CD14-positive monocyte (primary cell): ENCODE measurements at regions not wholly inside any gene's neighbourhood (a gene's known extent, or its start where the extent isn't known, plus 50 kb on each side); places are given as distances from the start of the nearest gene placed in this dataset.
A peak's percentile ranks its signal among the peaks of the same experiment; 100 is the strongest.

Source experiments
- DNase-seq, 3 donors: peaks; one replicate each; pipeline ENCODE4 v3.0.0-alpha.2; 2011 to 2022
- H2AFZ ChIP-seq: 2 replicates; pipeline ENCODE4 v1.6.0; 2012; ENCODE audit warnings: mild to moderate bottlenecking, low read depth, low read length, inconsistent platforms; ENCODE audit not compliant: insufficient read depth, poor library complexity, severe bottlenecking
- H3K27ac ChIP-seq, 2 donors: 1 replicate in 1 of 2; 2 replicates in 1 of 2; pipeline ENCODE4 v1.5.1; 2012 to 2013; ENCODE audit warnings: low read length in 2 of 2, control low read depth in 1 of 2, inconsistent platforms in 1 of 2, low read depth in 1 of 2, mild to moderate bottlenecking in 1 of 2
- H3K27me3 ChIP-seq, 2 donors: one replicate each; pipeline versions ENCODE4 v1.6.0 to v1.6.1; 2011 to 2013; ENCODE audit warnings: low read length in 2 of 2; ENCODE audit not compliant: control insufficient read depth in 2 of 2, insufficient read depth in 2 of 2
- H3K36me3 ChIP-seq, 2 donors: replicated peaks in 1 of 2; 1 replicate in 1 of 2; 2 replicates in 1 of 2; pipeline versions ENCODE4 v1.5.1 to v1.6.1; 2012 to 2013; ENCODE audit warnings: low read length in 2 of 2, control low read depth in 1 of 2, inconsistent platforms in 1 of 2, mild to moderate bottlenecking in 1 of 2; ENCODE audit not compliant: insufficient read depth in 2 of 2, control insufficient read depth in 1 of 2
- H3K4me1 ChIP-seq, 2 donors: 1 replicate in 1 of 2; 2 replicates in 1 of 2; pipeline versions ENCODE4 v1.5.1 to v1.6.1; 2012 to 2013; ENCODE audit warnings: low read length in 2 of 2, control low read depth in 1 of 2, inconsistent platforms in 1 of 2, mild to moderate bottlenecking in 1 of 2, moderate library complexity in 1 of 2; ENCODE audit not compliant: insufficient read depth in 2 of 2, control insufficient read depth in 1 of 2
- H3K4me2 ChIP-seq: replicated peaks from 2 replicates; pipeline ENCODE3; 2012; ENCODE audit warnings: low read length, moderate library complexity, mild to moderate bottlenecking; ENCODE audit not compliant: poor library complexity, severe bottlenecking; ENCODE audit errors: extremely low read depth
- H3K4me3 ChIP-seq, 3 experiments: fragments of 200-600 bp in 1 of 3; sonication (generic) in 1 of 3; replicated peaks in 1 of 3; 1 replicate in 2 of 3; 2 replicates in 1 of 3; pipeline ENCODE4 v1.5.1; 2011 to 2013; ENCODE audit warnings: low read length in 3 of 3, mild to moderate bottlenecking in 3 of 3, control low read depth in 2 of 3, low read depth in 2 of 3, inconsistent platforms in 1 of 3, moderate library complexity in 1 of 3
- H3K79me2 ChIP-seq: 2 replicates; pipeline ENCODE4 v1.6.0; 2012; ENCODE audit warnings: mild to moderate bottlenecking, control low read depth, inconsistent platforms, low read length, moderate library complexity; ENCODE audit not compliant: insufficient read depth
- H3K9ac ChIP-seq: 2 replicates; pipeline ENCODE4 v1.6.0; 2017; ENCODE audit warnings: low read length, mild to moderate bottlenecking; ENCODE audit not compliant: insufficient read depth, poor library complexity, severe bottlenecking
- H3K9me3 ChIP-seq, 2 donors: replicated peaks in 1 of 2; 1 replicate in 1 of 2; 2 replicates in 1 of 2; pipeline versions ENCODE4 v1.5.1 to v1.6.1; 2012 to 2013; ENCODE audit warnings: low read length in 2 of 2, control low read depth in 1 of 2; ENCODE audit not compliant: control insufficient read depth in 1 of 2, insufficient read depth in 1 of 2
- H4K20me1 ChIP-seq: 2 replicates; pipeline ENCODE4 v1.6.0; 2012; ENCODE audit warnings: mild to moderate bottlenecking, low read length, control low read depth, moderate library complexity; ENCODE audit not compliant: insufficient read depth
- H3K27ac Mint-ChIP-seq, 7 donors: one replicate each; pipeline ENCODE4 v1.8.0; 2020; ENCODE audit warnings: mild to moderate bottlenecking in 7 of 7, mixed read lengths in 7 of 7, moderate library complexity in 6 of 7, inconsistent platforms in 2 of 7
- H3K27me3 Mint-ChIP-seq, 3 donors: one replicate each; pipeline ENCODE4 v1.8.0; 2021 to 2022; ENCODE audit warnings: low read depth in 3 of 3, mild to moderate bottlenecking in 3 of 3, mixed read lengths in 3 of 3, moderate library complexity in 3 of 3, inconsistent platforms in 1 of 3
- H3K36me3 Mint-ChIP-seq, 2 donors: one replicate each; pipeline ENCODE4 v1.8.0; 2020; ENCODE audit warnings: mixed read lengths in 2 of 2, inconsistent platforms in 1 of 2, mild to moderate bottlenecking in 1 of 2
- H3K4me1 Mint-ChIP-seq: one replicate; pipeline ENCODE4 v1.8.0; 2020; ENCODE audit warnings: mild to moderate bottlenecking, mixed read lengths
- H3K4me3 Mint-ChIP-seq, 2 donors: one replicate each; pipeline ENCODE4 v1.8.0; 2020; ENCODE audit warnings: mild to moderate bottlenecking in 2 of 2, mixed read lengths in 2 of 2, moderate library complexity in 1 of 2
- H3K9me3 Mint-ChIP-seq, 7 donors: one replicate each; pipeline ENCODE4 v1.8.0; 2020 to 2022; ENCODE audit warnings: mixed read lengths in 7 of 7, mild to moderate bottlenecking in 6 of 7, moderate library complexity in 6 of 7, inconsistent platforms in 2 of 7
- WGBS: methylation state at CpG from one replicate; pipeline ENCODE4 v1.1.5; 2013; ENCODE audit warnings: missing lambda C conversion rate; ENCODE audit not compliant: insufficient coverage; 5-methylcytosine and 5-hydroxymethylcytosine counted together
- intact Hi-C, 2 donors: fragments of 100-400 bp; cut with micrococcal nuclease; formaldehyde crosslinking; loops; one replicate each; pipeline versions ENCODE4 v1.15.0 to v1.15.1; 2023
- TF ChIP-seq, protein P1 (sequence below): fragments of 200-600 bp; IDR thresholded peaks from one replicate; pipeline ENCODE4 v1.8.0; 2022; ENCODE audit warnings: antibody characterized with exemption, mild to moderate bottlenecking

DNA sequence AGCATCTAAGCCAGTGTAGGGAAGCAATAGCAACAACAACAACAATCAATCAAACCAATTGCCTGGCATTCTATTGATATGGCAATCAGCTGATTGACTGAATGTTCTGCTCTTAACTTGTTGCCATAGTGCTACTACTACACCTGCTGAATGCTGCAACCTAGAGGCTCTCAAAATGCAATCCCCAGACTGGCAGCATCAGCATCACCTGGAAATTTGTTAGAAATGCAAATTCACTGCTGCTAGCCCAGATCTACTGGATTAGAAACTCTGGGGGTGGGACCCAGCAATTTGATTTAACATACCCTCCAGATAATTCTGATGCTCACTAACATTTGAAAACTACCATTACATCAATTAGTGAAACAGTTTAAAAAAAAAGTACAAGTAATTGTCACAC lies 363.6 kb downstream of the SNAPC1 start:
- Histone ChIP-seq H3K27me3 (peaks cover 2 to 15% of the 10 kb centered on the region in 2 donors), H3K9ac (no peak overlapping the region), H3K27ac (no peak overlapping the region), H3K79me2 (no peaks in the 10 kb centered on the region), H3K4me3 (no peak overlapping the region), H3K4me1 (no peaks in the 10 kb centered on the region), H3K4me2 (no peak overlapping the region), H4K20me1 (no peaks in the 10 kb centered on the region), H2AFZ (no peak overlapping the region), H3K9me3 (no peaks in the 10 kb centered on the region), H3K36me3 (no peaks in the 10 kb centered on the region)
- DNase-seq = no peak
- peaks cover 3 to 23% (median 5%) of the 10 kb centered on the region in 3 donors for H3K27me3 Mint-ChIP-seq
- no peak overlapping the region for H3K4me3 Mint-ChIP-seq
- no peak overlapping the region for H3K27ac Mint-ChIP-seq
- no peaks in the 10 kb centered on the region for H3K4me1 Mint-ChIP-seq
- no peaks in the 10 kb centered on the region for H3K36me3 Mint-ChIP-seq
- peaks cover 0 to 1% (median 0%) of the 10 kb centered on the region in 7 donors for H3K9me3 Mint-ChIP-seq
- TF ChIP-seq, protein P1, sequence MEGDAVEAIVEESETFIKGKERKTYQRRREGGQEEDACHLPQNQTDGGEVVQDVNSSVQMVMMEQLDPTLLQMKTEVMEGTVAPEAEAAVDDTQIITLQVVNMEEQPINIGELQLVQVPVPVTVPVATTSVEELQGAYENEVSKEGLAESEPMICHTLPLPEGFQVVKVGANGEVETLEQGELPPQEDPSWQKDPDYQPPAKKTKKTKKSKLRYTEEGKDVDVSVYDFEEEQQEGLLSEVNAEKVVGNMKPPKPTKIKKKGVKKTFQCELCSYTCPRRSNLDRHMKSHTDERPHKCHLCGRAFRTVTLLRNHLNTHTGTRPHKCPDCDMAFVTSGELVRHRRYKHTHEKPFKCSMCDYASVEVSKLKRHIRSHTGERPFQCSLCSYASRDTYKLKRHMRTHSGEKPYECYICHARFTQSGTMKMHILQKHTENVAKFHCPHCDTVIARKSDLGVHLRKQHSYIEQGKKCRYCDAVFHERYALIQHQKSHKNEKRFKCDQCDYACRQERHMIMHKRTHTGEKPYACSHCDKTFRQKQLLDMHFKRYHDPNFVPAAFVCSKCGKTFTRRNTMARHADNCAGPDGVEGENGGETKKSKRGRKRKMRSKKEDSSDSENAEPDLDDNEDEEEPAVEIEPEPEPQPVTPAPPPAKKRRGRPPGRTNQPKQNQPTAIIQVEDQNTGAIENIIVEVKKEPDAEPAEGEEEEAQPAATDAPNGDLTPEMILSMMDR = no peak
- intact Hi-C loops = no loop called here

DNA sequence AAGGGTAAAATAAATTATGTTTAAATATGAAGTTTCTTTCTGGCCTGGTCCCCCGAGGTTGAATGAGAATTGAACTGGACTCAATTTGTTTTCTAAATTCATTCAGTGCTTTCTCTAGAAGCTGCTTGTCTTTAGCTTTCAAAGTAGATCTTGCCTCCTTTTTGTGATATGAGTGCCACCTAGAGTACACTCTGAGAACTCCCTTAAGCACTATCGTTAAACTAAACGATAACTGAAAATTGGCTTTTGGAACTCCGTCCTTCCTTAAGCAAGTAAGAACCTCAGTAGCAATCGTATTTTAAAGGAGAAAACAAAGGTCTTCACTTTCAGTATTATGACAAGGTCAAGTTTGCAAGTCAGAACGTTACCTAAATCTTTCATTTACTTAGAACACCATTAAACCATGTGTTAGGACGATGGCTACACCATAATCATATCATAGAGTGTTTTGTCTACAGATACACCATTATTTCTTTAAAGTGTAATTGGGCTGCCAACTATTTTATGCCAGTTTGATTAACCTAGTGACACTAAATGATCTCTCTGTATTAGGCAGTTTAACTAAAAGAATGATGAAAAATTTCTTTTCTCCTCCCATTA lies 364.8 kb downstream of the SNAPC1 start:
- WGBS = 0% methylated on average over 2 of the region's 7 CpGs

More for the DNA sequence above, 364.8 kb downstream of the SNAPC1 start:
- intact Hi-C loops = no loop called here
- no peaks in the 10 kb centered on the region for H4K20me1 ChIP-seq
- no peak overlapping the region for H3K4me2 ChIP-seq
- H3K36me3 ChIP-seq = no peaks in the 10 kb centered on the region
- TF ChIP-seq, protein P1 = peak; percentile 71
- H3K4me3 ChIP-seq = no peak overlapping the region
- no peak overlapping the region for H3K4me3 Mint-ChIP-seq
- H3K9ac ChIP-seq = no peak overlapping the region
- H2AFZ ChIP-seq = no peak overlapping the region
- peak in 2 of 3 donors; percentile 3 to 7 for DNase-seq
- no peaks in the 10 kb centered on the region for H3K9me3 ChIP-seq
- no peaks in the 10 kb centered on the region for H3K9me3 Mint-ChIP-seq
- no peaks in the 10 kb centered on the region for H3K36me3 Mint-ChIP-seq
- H3K4me1 Mint-ChIP-seq = no peaks in the 10 kb centered on the region
- no peaks in the 10 kb centered on the region for H3K4me1 ChIP-seq
- H3K27me3 ChIP-seq = peaks cover 0 to 17% of the 10 kb centered on the region in 2 donors
- no peak overlapping the region for H3K27ac Mint-ChIP-seq
- H3K27me3 Mint-ChIP-seq = peaks cover 2 to 24% (median 2%) of the 10 kb centered on the region in 3 donors
- no peaks in the 10 kb centered on the region for H3K79me2 ChIP-seq
- no peak overlapping the region for H3K27ac ChIP-seq
